HEK293 (cell line): ENCODE measurements at regions not wholly inside any gene's neighbourhood (a gene's known extent, or its start where the extent isn't known, plus 50 kb on each side); places are given as distances from the start of the nearest gene placed in this dataset.

Experiments
- CTCF ChIP-seq: fragments of 450-650 bp; formaldehyde crosslinking; IDR thresholded peaks from 2 replicates; pipeline ENCODE4 v1.5.1; 2016; ENCODE audit warnings: missing biosample characterization, missing genetic modification characterization
- PATZ1 ChIP-seq: fragments of 450-650 bp; formaldehyde crosslinking; IDR thresholded peaks from 2 replicates; pipeline ENCODE4 v1.5.1; 2016; ENCODE audit warnings: missing biosample characterization, missing genetic modification characterization
- TSHZ1 ChIP-seq: fragments of 450-650 bp; formaldehyde crosslinking; IDR thresholded peaks from 2 replicates; pipeline ENCODE4 v1.5.1; 2016; ENCODE audit warnings: missing biosample characterization, missing genetic modification characterization, borderline replicate concordance
- ZBTB1 ChIP-seq: fragments of 450-650 bp; formaldehyde crosslinking; IDR thresholded peaks from 2 replicates; pipeline ENCODE4 v1.5.1; 2016; ENCODE audit warnings: missing biosample characterization, missing genetic modification characterization
- ZBTB49 ChIP-seq: fragments of 450-650 bp; formaldehyde crosslinking; IDR thresholded peaks from 2 replicates; pipeline ENCODE4 v1.5.1; 2016; ENCODE audit warnings: missing biosample characterization, missing genetic modification characterization, low read depth
- ZBTB7A ChIP-seq: fragments of 450-650 bp; formaldehyde crosslinking; IDR thresholded peaks from 2 replicates; pipeline ENCODE4 v1.5.1; 2016; ENCODE audit warnings: low read depth, missing biosample characterization, missing genetic modification characterization
- ZNF175 ChIP-seq: fragments of 450-650 bp; formaldehyde crosslinking; IDR thresholded peaks from 2 replicates; pipeline ENCODE4 v1.5.1; 2016; ENCODE audit warnings: missing biosample characterization, missing genetic modification characterization
- ZNF2 ChIP-seq: fragments of 450-650 bp; formaldehyde crosslinking; IDR thresholded peaks from 2 replicates; pipeline ENCODE4 v1.5.1; 2016; ENCODE audit warnings: missing biosample characterization, missing genetic modification characterization
- ZNF48 ChIP-seq: fragments of 450-650 bp; formaldehyde crosslinking; IDR thresholded peaks from 2 replicates; pipeline ENCODE4 v1.5.1; 2016; ENCODE audit warnings: missing biosample characterization, missing genetic modification characterization
- ZNF792 ChIP-seq: fragments of 450-650 bp; formaldehyde crosslinking; IDR thresholded peaks from 2 replicates; pipeline ENCODE4 v1.5.1; 2016; ENCODE audit warnings: missing biosample characterization, missing genetic modification characterization

- TF ChIP-seq CTCF (tag by site-specific recombination): no peak
- TF ChIP-seq ZBTB7A (tag by site-specific recombination): no peak
- no peak for TF ChIP-seq ZNF48 (tag by site-specific recombination)
- TF ChIP-seq ZBTB1 (tag by site-specific recombination): no peak
- no peak for TF ChIP-seq ZNF175 (tag by site-specific recombination)
- TF ChIP-seq ZNF792 (tag by site-specific recombination): no peak
- TF ChIP-seq ZNF2 (tag by site-specific recombination): no peak
- TF ChIP-seq PATZ1: no peak
- no peak for TF ChIP-seq ZBTB49 (tag by site-specific recombination)
- no peak for TF ChIP-seq TSHZ1 (tag by site-specific recombination)
Measured at GRCh38 chr3:83063446-83063845, 1302.0 kb upstream of the GBE1 start.
